ENCODE measurements at regions not wholly inside any gene's neighbourhood (a gene's known extent, or its start where the extent isn't known, plus 50 kb on each side); places are given as distances from the start of the nearest gene placed in this dataset.

GRCh38 chr20:39163993-39164392 lies 201.8 kb downstream of the DHX35 start:
- no peak overlapping the region for H3K27ac Mint-ChIP-seq
- POLR2A ChIA-PET: interaction anchor here (0.5 kb wide), 1 partner anchor 17 kb away, joined by 3 read pairs; no protein-coding TSS in a partner anchor
- ATAC-seq (no peak), DNase-seq (ENCODE audit: low spot score) (no peak)
- no peaks in the 10 kb centered on the region for H3K9me3 Mint-ChIP-seq
- CTCF ChIA-PET: no interaction called here
- no peaks in the 10 kb centered on the region for H3K36me3 Mint-ChIP-seq
- H3K27me3 Mint-ChIP-seq (ENCODE audit: low read depth): no peaks in the 10 kb centered on the region
- no peaks in the 10 kb centered on the region for H3K4me1 Mint-ChIP-seq
- no peak overlapping the region for H3K4me3 Mint-ChIP-seq
- TF ChIP-seq, protein P1, sequence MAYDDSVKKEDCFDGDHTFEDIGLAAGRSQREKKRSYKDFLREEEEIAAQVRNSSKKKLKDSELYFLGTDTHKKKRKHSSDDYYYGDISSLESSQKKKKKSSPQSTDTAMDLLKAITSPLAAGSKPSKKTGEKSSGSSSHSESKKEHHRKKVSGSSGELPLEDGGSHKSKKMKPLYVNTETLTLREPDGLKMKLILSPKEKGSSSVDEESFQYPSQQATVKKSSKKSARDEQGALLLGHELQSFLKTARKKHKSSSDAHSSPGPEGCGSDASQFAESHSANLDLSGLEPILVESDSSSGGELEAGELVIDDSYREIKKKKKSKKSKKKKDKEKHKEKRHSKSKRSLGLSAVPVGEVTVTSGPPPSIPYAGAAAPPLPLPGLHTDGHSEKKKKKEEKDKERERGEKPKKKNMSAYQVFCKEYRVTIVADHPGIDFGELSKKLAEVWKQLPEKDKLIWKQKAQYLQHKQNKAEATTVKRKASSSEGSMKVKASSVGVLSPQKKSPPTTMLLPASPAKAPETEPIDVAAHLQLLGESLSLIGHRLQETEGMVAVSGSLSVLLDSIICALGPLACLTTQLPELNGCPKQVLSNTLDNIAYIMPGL (CRISPR knock-in tag; IDR thresholded peaks at IDR 0.05): no peak
- TF ChIP-seq ZNF423 (CRISPR knock-in tag; IDR thresholded peaks at IDR 0.05) (no peak), RELA (CRISPR knock-in tag; IDR thresholded peaks at IDR 0.05; ENCODE audit: borderline replicate concordance) (no peak)

DNA sequence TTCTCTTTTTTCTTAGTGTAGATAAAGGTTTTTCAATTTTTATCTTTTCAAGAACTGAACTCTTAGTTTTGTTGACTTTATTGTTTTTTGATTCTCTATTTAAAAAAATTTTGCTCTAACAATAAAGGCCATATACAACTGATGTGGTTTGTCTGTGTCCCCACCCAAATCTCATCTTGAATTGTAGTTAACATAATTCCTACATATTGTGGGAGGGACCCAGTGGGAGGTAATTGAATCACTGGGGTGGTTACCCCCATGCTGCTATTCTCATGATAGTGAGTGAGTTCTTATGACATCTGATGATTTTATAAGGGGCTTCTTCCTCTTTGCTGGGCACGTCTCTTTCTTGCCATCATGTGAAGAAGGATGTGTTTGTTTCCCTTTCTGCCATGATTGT lies 199.8 kb downstream of the DHX35 start:
- ChIA-PET POLR2A (no interaction called here), CTCF (no interaction called here)
- H3K9me3 Mint-ChIP-seq: no peaks in the 10 kb centered on the region
- TF ChIP-seq TEAD4 (CRISPR knock-in tag; IDR thresholded peaks at IDR 0.05): no peak
- TF ChIP-seq ZNF263 (CRISPR knock-in tag; IDR thresholded peaks at IDR 0.05; ENCODE audit: low read depth): no peak
- no peak for TF ChIP-seq ZNF396 (CRISPR knock-in tag; IDR thresholded peaks at IDR 0.05; ENCODE audit: borderline replicate concordance)
- TF ChIP-seq ZNF281 (CRISPR knock-in tag; IDR thresholded peaks at IDR 0.05): no peak
- TF ChIP-seq, protein P1 (CRISPR knock-in tag; IDR thresholded peaks at IDR 0.05): no peak
- no peak for DNase-seq (ENCODE audit: low spot score)
- no peaks in the 10 kb centered on the region for H3K4me1 Mint-ChIP-seq
- no peaks in the 10 kb centered on the region for H3K36me3 Mint-ChIP-seq
- no peak overlapping the region for H3K27ac Mint-ChIP-seq
- no peaks in the 10 kb centered on the region for H3K27me3 Mint-ChIP-seq (ENCODE audit: low read depth)
- no peak overlapping the region for H3K4me3 Mint-ChIP-seq
- no peak for ATAC-seq

DNA sequence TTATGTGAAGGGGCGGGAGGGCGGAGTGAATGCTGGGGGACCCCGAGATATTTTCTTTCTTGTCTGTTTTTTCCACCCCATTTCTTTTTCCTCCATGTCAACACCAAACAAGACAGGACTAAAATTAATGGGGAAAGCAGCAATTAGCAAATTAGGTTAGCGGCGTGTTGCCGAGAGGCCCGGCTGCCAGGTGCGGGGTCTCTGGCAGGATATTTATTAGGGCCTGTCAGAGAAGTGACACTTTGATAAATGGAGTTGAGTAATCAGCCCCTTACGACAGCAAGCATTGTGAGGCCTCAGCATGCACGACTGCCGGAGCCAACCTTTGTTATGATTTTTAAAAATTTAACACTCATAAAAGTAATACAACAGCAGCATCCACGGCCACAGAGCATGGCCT lies 193.8 kb downstream of the DHX35 start:
- Mint-ChIP-seq H3K4me1 (no peaks in the 10 kb centered on the region), H3K9me3 (no peaks in the 10 kb centered on the region), H3K27ac (no peak overlapping the region), H3K4me3 (no peak overlapping the region), H3K27me3 (ENCODE audit: low read depth) (no peaks in the 10 kb centered on the region), H3K36me3 (no peaks in the 10 kb centered on the region)
- ChIA-PET CTCF (no interaction called here), POLR2A (no interaction called here)
- DNase-seq (ENCODE audit: low spot score): no peak
- no peak for ATAC-seq
- TF ChIP-seq NR3C1 (CRISPR knock-in tag; conservative IDR thresholded peaks at IDR 0.05; ENCODE audit: low read depth): no peak
- no peak for TF ChIP-seq FOXP1 (CRISPR knock-in tag; IDR thresholded peaks at IDR 0.05; ENCODE audit: borderline replicate concordance)
- TF ChIP-seq ZNF512 (CRISPR knock-in tag; IDR thresholded peaks at IDR 0.05; ENCODE audit: borderline replicate concordance): no peak
- TF ChIP-seq IRF2 (CRISPR knock-in tag; IDR thresholded peaks at IDR 0.05; ENCODE audit: borderline replicate concordance, low read depth): no peak
- TF ChIP-seq ETV6 (CRISPR knock-in tag; IDR thresholded peaks at IDR 0.05): no peak
- no peak for TF ChIP-seq ZNF121 (CRISPR knock-in tag; IDR thresholded peaks at IDR 0.05)
- TF ChIP-seq AFF4 (CRISPR knock-in tag; IDR thresholded peaks at IDR 0.05; ENCODE audit: borderline replicate concordance): no peak
- TF ChIP-seq ERG (CRISPR knock-in tag; IDR thresholded peaks at IDR 0.05): no peak
- no peak for TF ChIP-seq SMAD4 (CRISPR knock-in tag; IDR thresholded peaks at IDR 0.05)
- TF ChIP-seq, protein P2, sequence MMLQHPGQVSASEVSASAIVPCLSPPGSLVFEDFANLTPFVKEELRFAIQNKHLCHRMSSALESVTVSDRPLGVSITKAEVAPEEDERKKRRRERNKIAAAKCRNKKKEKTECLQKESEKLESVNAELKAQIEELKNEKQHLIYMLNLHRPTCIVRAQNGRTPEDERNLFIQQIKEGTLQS (CRISPR knock-in tag; conservative IDR thresholded peaks at IDR 0.05): no peak

Measured in WTC11 (cell line).